Calu3 (cell line): ENCODE measurements at regions not wholly inside any gene's neighbourhood (a gene's known extent, or its start where the extent isn't known, plus 50 kb on each side); places are given as distances from the start of the nearest gene placed in this dataset.

ENCODE experiments used
- BruUV-seq: library from RNA; stranded (reverse); fragments of 400-500 nt; replicated peaks from 2 replicates; lab custom pipeline; 2021; lab: Mats Ljungman, UMichigan
- CTCF ChIA-PET: fragments of 300-600 bp; sonication (Branson Sonifier 250); formaldehyde crosslinking; loops from one replicate; lab custom pipeline; 2022; ENCODE audit warnings: antibody characterized with exemption; lab: Charles Lee
- DNase-seq: peaks from one replicate; pipeline ENCODE4 v3.0.0; 2022
- H3K27ac Mint-ChIP-seq: one replicate; pipeline ENCODE4 v1.8.0; 2022; ENCODE audit warnings: mixed read lengths; ENCODE audit not compliant: unreplicated experiment
- H3K27me3 Mint-ChIP-seq: one replicate; pipeline ENCODE4 v1.8.0; 2022; ENCODE audit warnings: mixed read lengths; ENCODE audit not compliant: unreplicated experiment
- H3K36me3 Mint-ChIP-seq: one replicate; pipeline ENCODE4 v1.8.0; 2022; ENCODE audit warnings: mild to moderate bottlenecking, moderate library complexity, mixed read lengths; ENCODE audit not compliant: insufficient read depth, unreplicated experiment
- H3K4me1 Mint-ChIP-seq: one replicate; pipeline ENCODE4 v1.8.0; 2022; ENCODE audit warnings: mild to moderate bottlenecking, low read depth, mixed read lengths; ENCODE audit not compliant: unreplicated experiment
- H3K4me3 Mint-ChIP-seq: one replicate; pipeline ENCODE4 v1.8.0; 2022; ENCODE audit warnings: mild to moderate bottlenecking, low read depth, moderate library complexity, mixed read lengths; ENCODE audit not compliant: unreplicated experiment
- H3K9me3 Mint-ChIP-seq: one replicate; pipeline ENCODE4 v1.8.0; 2022; ENCODE audit warnings: low read depth, mixed read lengths; ENCODE audit not compliant: unreplicated experiment
- intact Hi-C: fragments of 100-400 bp; cut with micrococcal nuclease; formaldehyde crosslinking; loops from one replicate; pipeline ENCODE4 v1.10.0; 2022; ENCODE audit not compliant: unreplicated experiment
- TF ChIP-seq, protein P1 (sequence below): fragments of 200-600 bp; IDR thresholded peaks from one replicate; pipeline ENCODE4 v1.8.0; 2022; ENCODE audit warnings: antibody characterized with exemption; ENCODE audit not compliant: unreplicated experiment

- intact Hi-C loops = loop anchor here (2.0 kb wide), 1 partner anchor 19 kb away; no protein-coding TSS in a partner anchor
- CTCF ChIA-PET = interaction anchor here (0.6 to 2.5 kb wide), 4 partner anchors 12 to 471 kb away, joined by 3 to 12 read pairs (median 5); no protein-coding TSS in a partner anchor
- TF ChIP-seq, protein P1, sequence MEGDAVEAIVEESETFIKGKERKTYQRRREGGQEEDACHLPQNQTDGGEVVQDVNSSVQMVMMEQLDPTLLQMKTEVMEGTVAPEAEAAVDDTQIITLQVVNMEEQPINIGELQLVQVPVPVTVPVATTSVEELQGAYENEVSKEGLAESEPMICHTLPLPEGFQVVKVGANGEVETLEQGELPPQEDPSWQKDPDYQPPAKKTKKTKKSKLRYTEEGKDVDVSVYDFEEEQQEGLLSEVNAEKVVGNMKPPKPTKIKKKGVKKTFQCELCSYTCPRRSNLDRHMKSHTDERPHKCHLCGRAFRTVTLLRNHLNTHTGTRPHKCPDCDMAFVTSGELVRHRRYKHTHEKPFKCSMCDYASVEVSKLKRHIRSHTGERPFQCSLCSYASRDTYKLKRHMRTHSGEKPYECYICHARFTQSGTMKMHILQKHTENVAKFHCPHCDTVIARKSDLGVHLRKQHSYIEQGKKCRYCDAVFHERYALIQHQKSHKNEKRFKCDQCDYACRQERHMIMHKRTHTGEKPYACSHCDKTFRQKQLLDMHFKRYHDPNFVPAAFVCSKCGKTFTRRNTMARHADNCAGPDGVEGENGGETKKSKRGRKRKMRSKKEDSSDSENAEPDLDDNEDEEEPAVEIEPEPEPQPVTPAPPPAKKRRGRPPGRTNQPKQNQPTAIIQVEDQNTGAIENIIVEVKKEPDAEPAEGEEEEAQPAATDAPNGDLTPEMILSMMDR = no peak
- peak; percentile 59 for DNase-seq
- Mint-ChIP-seq H3K4me3 (peak overlapping the region; percentile 43), H3K4me1 (peaks cover 51% of the 10 kb centered on the region), H3K27ac (peak overlapping the region; percentile 95), H3K27me3 (no peaks in the 10 kb centered on the region), H3K9me3 (no peaks in the 10 kb centered on the region), H3K36me3 (peaks cover 17% of the 10 kb centered on the region)
- no TSS peak for BruUV-seq
Observed at GRCh38 chr10:6721964-6722615, 142.0 kb upstream of the PRKCQ start.

- Mint-ChIP-seq H3K27ac (peak overlapping the region; percentile 95), H3K27me3 (no peaks in the 10 kb centered on the region), H3K36me3 (peaks cover 17% of the 10 kb centered on the region), H3K4me3 (peak overlapping the region; percentile 43), H3K4me1 (peaks cover 57% of the 10 kb centered on the region), H3K9me3 (no peaks in the 10 kb centered on the region)
- TF ChIP-seq, protein P1 = no peak
- CTCF ChIA-PET = interaction anchor here (1.3 to 2.5 kb wide), 3 partner anchors 13 to 23 kb away, joined by 3 to 12 read pairs (median 5); no protein-coding TSS in a partner anchor
- BruUV-seq = no TSS peak
- intact Hi-C loops = no loop called here
- DNase-seq = peak; percentile 37
Observed at GRCh38 chr10:6721480-6721879, 141.4 kb upstream of the PRKCQ start.

DNA sequence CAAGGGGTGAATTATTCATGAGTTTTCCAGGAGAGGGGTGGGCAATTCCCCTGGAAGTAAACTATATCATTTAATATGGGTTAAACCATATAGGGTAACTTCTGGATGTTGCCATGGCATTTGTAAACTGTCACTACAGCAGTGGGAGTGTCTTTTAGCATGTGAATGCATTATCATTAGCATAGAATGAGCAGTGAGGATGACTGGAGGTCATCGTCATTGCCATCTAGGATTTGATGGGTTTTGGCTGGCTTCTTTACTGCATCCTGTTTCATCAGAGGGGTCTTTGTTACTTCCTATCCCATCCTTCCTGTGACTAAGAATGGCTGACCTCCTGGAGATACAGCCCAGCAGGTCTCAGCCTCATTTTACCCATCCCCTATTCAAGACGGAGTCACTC lies 139.5 kb upstream of the PRKCQ start:
- Mint-ChIP-seq H3K4me3 (no peak overlapping the region), H3K36me3 (peaks cover 17% of the 10 kb centered on the region), H3K27me3 (no peaks in the 10 kb centered on the region), H3K27ac (no peak overlapping the region), H3K9me3 (no peaks in the 10 kb centered on the region), H3K4me1 (peaks cover 58% of the 10 kb centered on the region)
- no peak for DNase-seq
- TF ChIP-seq, protein P1 = no peak
- CTCF ChIA-PET = no interaction called here
- no TSS peak for BruUV-seq
- intact Hi-C loops = no loop called here

GRCh38 chr10:6718550-6718949 lies 138.5 kb upstream of the PRKCQ start:
- CTCF ChIA-PET = no interaction called here
- Mint-ChIP-seq H3K27ac (peak overlapping the region; percentile 13), H3K27me3 (no peaks in the 10 kb centered on the region), H3K4me3 (no peak overlapping the region), H3K36me3 (peaks cover 17% of the 10 kb centered on the region), H3K9me3 (no peaks in the 10 kb centered on the region), H3K4me1 (peaks cover 55% of the 10 kb centered on the region)
- no peak for DNase-seq
- TF ChIP-seq, protein P1 = no peak
- intact Hi-C loops = no loop called here
- no TSS peak for BruUV-seq
